Esophagus squamous epithelium (tissue), 5 donors: ENCODE measurements at regions not wholly inside any gene's neighbourhood (a gene's known extent, or its start where the extent isn't known, plus 50 kb on each side); places are given as distances from the start of the nearest gene placed in this dataset.

Experiments
- DNase-seq: peaks from one replicate; lab custom pipeline; 2025; lab: John Stamatoyannopoulos, UW
- H3K27ac ChIP-seq, 4 donors: fragments of 200-600 bp; sonication (generic); one replicate each; pipeline ENCODE4 v1.5.1; 2016 to 2019; ENCODE audit warnings: mild to moderate bottlenecking in 1 of 4
- H3K27me3 ChIP-seq, 4 donors: fragments of 200-600 bp; sonication (generic); 1 replicate in 3 of 4; 2 replicates in 1 of 4; pipeline versions ENCODE4 v1.5.1 to v1.6.0; 2017 to 2021; ENCODE audit warnings: antibody characterized with exemption in 1 of 4
- H3K36me3 ChIP-seq, 3 donors: fragments of 200-600 bp; sonication (generic); one replicate each; pipeline ENCODE4 v1.5.1; 2016 to 2019
- H3K4me1 ChIP-seq, 3 donors: fragments of 200-600 bp; sonication (generic); one replicate each; pipeline ENCODE4 v1.5.1; 2017 to 2019
- H3K4me3 ChIP-seq, 4 donors: fragments of 200-600 bp; sonication (generic); 1 replicate in 3 of 4; 2 replicates in 1 of 4; pipeline ENCODE4 v1.5.1; 2016 to 2019; ENCODE audit warnings: mild to moderate bottlenecking in 2 of 4, moderate library complexity in 1 of 4
- H3K9me3 ChIP-seq, 3 donors: fragments of 200-600 bp; sonication (generic); one replicate each; pipeline ENCODE4 v1.5.1; 2016 to 2019
- CTCF ChIP-seq, 6 experiments: fragments of 450-650 bp in 4 of 6; fragments of 200-600 bp in 2 of 6; sonication (generic) in 2 of 6; IDR thresholded peaks; one replicate each; pipeline ENCODE4 v1.5.1; 2016 to 2019; ENCODE audit warnings: antibody characterized with exemption in 6 of 6, mild to moderate bottlenecking in 4 of 6, moderate library complexity in 4 of 6
- POLR2A ChIP-seq, 4 donors: fragments of 450-650 bp; IDR thresholded peaks; one replicate each; pipeline ENCODE4 v1.6.1; 2017; ENCODE audit warnings: antibody characterized with exemption in 4 of 4, mild to moderate bottlenecking in 4 of 4, moderate library complexity in 3 of 4
- WGBS, 2 donors: methylation state at CpG; one replicate each; pipeline ENCODE4 v1.1.5; 2018; 5-methylcytosine and 5-hydroxymethylcytosine counted together
- intact Hi-C: fragments of 100-400 bp; cut with DNase I; formaldehyde crosslinking; loops from one replicate; pipeline ENCODE4 v1.15.0; 2022
- donor health status: DM: yes; HTN: yes; CAD: no.

DNA sequence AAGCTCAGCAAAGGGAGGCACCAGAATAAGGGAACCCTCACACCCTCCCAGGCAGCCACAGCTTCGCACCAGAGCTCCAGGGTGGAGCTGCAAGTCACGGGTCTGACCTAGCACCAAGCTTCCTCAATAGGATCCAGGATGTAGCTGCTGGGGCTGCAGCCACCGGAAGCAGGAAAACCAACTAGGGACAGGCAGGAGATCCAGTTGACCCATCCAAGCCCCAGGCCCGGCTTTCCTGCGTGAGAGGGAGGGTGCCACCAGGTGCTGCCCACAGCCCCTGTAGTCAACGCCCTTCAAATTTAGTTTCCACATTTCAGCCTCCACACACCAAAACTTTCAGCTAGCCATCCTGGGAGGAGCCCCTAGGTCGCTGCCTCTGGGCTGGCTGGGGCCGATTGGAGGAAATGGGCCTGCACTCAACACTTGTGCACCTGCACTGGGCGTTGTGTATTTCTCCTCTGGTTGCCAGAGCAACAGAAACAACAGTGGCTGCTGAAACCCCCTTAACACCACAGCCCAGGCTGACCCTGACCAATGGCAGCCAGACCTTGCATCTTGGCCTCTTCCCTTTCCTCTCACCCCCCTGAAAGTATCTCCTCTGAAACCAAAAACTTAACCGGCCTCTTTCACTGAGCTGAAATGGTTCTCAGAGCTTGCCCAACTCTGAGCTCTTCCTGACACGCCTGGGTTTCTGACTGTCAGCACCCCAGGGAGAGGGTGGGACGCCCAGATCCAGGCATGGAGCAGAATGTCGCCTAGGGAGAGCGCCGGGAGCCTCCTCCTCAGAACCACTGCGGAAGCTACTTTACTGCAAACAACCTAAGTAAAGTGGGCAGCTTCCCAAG is 226.5 kb upstream of the MAP3K1 start:
- WGBS, 2 donors: 33 to 68% methylated on average over 1 to 12 of the region's 16 CpGs
- peak; percentile 30 for DNase-seq
- Histone ChIP-seq H3K4me1 (peaks cover 19 to 45% (median 40%) of the 10 kb centered on the region in 3 donors), H3K27me3 (no peaks in the 10 kb centered on the region), H3K9me3 (no peaks in the 10 kb centered on the region), H3K4me3 (no peak overlapping the region), H3K27ac (peak overlapping the region in 3 of 4 donors; percentile 50 to 83 (median 59)), H3K36me3 (no peaks in the 10 kb centered on the region)
- intact Hi-C loops: no loop called here
- TF ChIP-seq CTCF (IDR thresholded peaks at IDR 0.05): no peak
- TF ChIP-seq POLR2A (IDR thresholded peaks at IDR 0.05): no peak

- peaks cover 19 to 45% (median 40%) of the 10 kb centered on the region in 3 donors for H3K4me1 ChIP-seq
- intact Hi-C loops: no loop called here
- DNase-seq: no peak
- H3K4me3 ChIP-seq: no peak overlapping the region
- 86 to 88% methylated on average over 1 to 2 of the region's 2 CpGs for WGBS, 2 donors
- TF ChIP-seq POLR2A (IDR thresholded peaks at IDR 0.05): no peak
- no peak for TF ChIP-seq CTCF (IDR thresholded peaks at IDR 0.05)
- no peaks in the 10 kb centered on the region for H3K36me3 ChIP-seq
- H3K27ac ChIP-seq: peak overlapping the region in 3 of 4 donors; percentile 50 to 83 (median 59)
- no peaks in the 10 kb centered on the region for H3K9me3 ChIP-seq
- no peaks in the 10 kb centered on the region for H3K27me3 ChIP-seq
Measured at GRCh38 chr5:56588131-56588487, 227.2 kb upstream of the MAP3K1 start.

DNA sequence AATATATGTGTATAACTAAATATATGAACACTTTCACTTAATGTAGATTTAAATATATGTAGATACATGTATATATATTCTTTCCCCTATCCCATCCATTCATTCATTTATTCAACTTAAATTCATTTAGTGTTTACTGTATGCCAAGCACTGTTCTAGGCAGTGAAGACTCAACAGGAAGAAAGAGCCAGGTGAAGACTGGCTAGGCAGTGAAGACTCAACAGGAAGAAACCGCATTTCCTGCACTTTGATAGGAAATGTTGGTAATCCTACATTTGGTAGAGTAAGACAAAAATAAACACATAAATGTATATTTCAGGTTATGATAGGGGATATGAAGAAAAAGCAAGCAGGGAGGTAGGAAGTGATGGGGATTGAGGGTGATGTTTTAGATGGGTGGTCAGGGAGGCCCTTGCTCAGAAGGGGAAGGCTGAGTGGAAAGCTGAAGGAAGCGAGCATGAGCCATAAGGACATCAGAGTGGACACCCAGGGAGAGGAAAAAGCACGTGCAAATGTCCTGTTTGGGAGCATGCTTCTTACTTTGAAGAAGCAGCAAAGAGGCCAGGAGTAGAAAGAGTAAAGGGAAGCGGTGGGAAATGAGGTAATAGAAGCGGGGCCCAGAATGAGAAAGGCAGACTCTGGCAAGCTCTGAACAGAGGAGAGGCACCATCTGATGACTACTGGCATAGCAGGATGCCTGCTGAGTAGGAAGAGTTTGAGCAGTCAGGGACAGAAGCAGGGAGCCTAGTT is 227.8 kb upstream of the MAP3K1 start:
- H3K27me3 ChIP-seq: no peaks in the 10 kb centered on the region
- H3K9me3 ChIP-seq: no peaks in the 10 kb centered on the region
- no peak for DNase-seq
- no peaks in the 10 kb centered on the region for H3K36me3 ChIP-seq
- H3K4me1 ChIP-seq: peaks cover 19 to 45% (median 40%) of the 10 kb centered on the region in 3 donors
- H3K27ac ChIP-seq: peak overlapping the region in 2 of 4 donors; percentile 59 to 83
- intact Hi-C loops: no loop called here
- 79 to 86% methylated on average over 5 of the region's 5 CpGs for WGBS, 2 donors
- H3K4me3 ChIP-seq: no peak overlapping the region
- TF ChIP-seq CTCF (IDR thresholded peaks at IDR 0.05) (no peak), POLR2A (IDR thresholded peaks at IDR 0.05) (no peak)

- intact Hi-C loops: no loop called here
- DNase-seq: no peak
- Histone ChIP-seq H3K4me3 (peak overlapping the region in 3 of 4 donors; percentile 2 to 55 (median 10)), H3K36me3 (no peaks in the 10 kb centered on the region), H3K9me3 (no peaks in the 10 kb centered on the region), H3K27me3 (no peaks in the 10 kb centered on the region), H3K27ac (peak overlapping the region; percentile 53 to 88 (median 72)), H3K4me1 (peaks cover 19 to 45% (median 40%) of the 10 kb centered on the region in 3 donors)
- no peak for TF ChIP-seq POLR2A (IDR thresholded peaks at IDR 0.05)
- no peak for TF ChIP-seq CTCF (IDR thresholded peaks at IDR 0.05)
- 16 to 25% methylated on average over 14 of the region's 14 CpGs for WGBS, 2 donors
Measured at GRCh38 chr5:56585999-56586691, 229.2 kb upstream of the MAP3K1 start.
